ENCODE measurements at regions not wholly inside any gene's neighbourhood (a gene's known extent, or its start where the extent isn't known, plus 50 kb on each side); places are given as distances from the start of the nearest gene placed in this dataset.

- Histone ChIP-seq H3K9ac (ENCODE audit: low read depth in 1 of 2, low read length in 2 of 2) (no peak overlapping the region), H3K27ac (ENCODE audit: low read depth in 1 of 2, low read length in 2 of 2) (no peak overlapping the region), H3K27me3 (ENCODE audit: control insufficient read depth in 4 of 4, insufficient read depth in 4 of 4, low read length in 3 of 4) (no peaks in the 10 kb centered on the region), H3K4me3 (ENCODE audit: low read depth in 1 of 3, low read length in 3 of 3) (no peak overlapping the region), H3K36me3 (ENCODE audit: control insufficient read depth in 4 of 4, insufficient read depth in 3 of 4, low read depth in 1 of 4, low read length in 3 of 4) (no peaks in the 10 kb centered on the region), H3K4me1 (ENCODE audit: control insufficient read depth in 4 of 4, insufficient read depth in 4 of 4, low read length in 3 of 4) (peaks cover 4 to 13% (median 7%) of the 10 kb centered on the region in 4 donors), H3K9me3 (ENCODE audit: control insufficient read depth in 4 of 4, low read length in 3 of 4) (no peaks in the 10 kb centered on the region)
- 71% methylated on average over 1 of the region's 1 CpG for WGBS
- DNase-seq (ENCODE audit: low spot score): no peak
- TF ChIP-seq NR2F2 (IDR thresholded peaks at IDR 0.05) (no peak), MAX (IDR thresholded peaks at IDR 0.05) (no peak), ATF3 (IDR thresholded peaks at IDR 0.05) (no peak), SP1 (IDR thresholded peaks at IDR 0.05) (no peak), HNF4G (IDR thresholded peaks at IDR 0.05) (no peak), GABPA (IDR thresholded peaks at IDR 0.05 in 1 of 2, conservative IDR thresholded peaks at IDR 0.05 in 1 of 2) (no peak), CTCF (IDR thresholded peaks at IDR 0.05; ENCODE audit: low read depth, low read length, missing input control) (no peak), ZBTB33 (IDR thresholded peaks at IDR 0.05) (no peak), RAD21 (IDR thresholded peaks at IDR 0.05) (no peak), EGR1 (IDR thresholded peaks at IDR 0.05; ENCODE audit: low read depth in 2 of 2) (no peak), HNF4A (conservative IDR thresholded peaks at IDR 0.05) (no peak), YY1 (IDR thresholded peaks at IDR 0.05) (no peak), FOXA2 (IDR thresholded peaks at IDR 0.05) (no peak), TAF1 (conservative IDR thresholded peaks at IDR 0.05) (no peak), JUND (IDR thresholded peaks at IDR 0.05) (no peak), REST (IDR thresholded peaks at IDR 0.05) (no peak), FOXA1 (IDR thresholded peaks at IDR 0.05) (no peak), RXRA (IDR thresholded peaks at IDR 0.05) (no peak)
Measured at GRCh38 chr6:80454197-80454596, 347.7 kb downstream of the BCKDHB start.
